Suprapubic skin (tissue), 4 donors: ENCODE measurements at regions not wholly inside any gene's neighbourhood (a gene's known extent, or its start where the extent isn't known, plus 50 kb on each side); places are given as distances from the start of the nearest gene placed in this dataset.

ENCODE experiments used
- DNase-seq, 2 donors: peaks; one replicate each; pipeline ENCODE4 v3.0.0-alpha.2; 2019; ENCODE audit warnings: low spot score in 2 of 2
- H3K27ac ChIP-seq: fragments of 200-600 bp; sonication (generic); one replicate; pipeline ENCODE4 v1.5.1; 2019
- H3K27me3 ChIP-seq: fragments of 200-600 bp; sonication (generic); one replicate; pipeline ENCODE4 v1.5.1; 2019
- H3K36me3 ChIP-seq: fragments of 200-600 bp; sonication (generic); one replicate; pipeline ENCODE4 v1.5.1; 2019
- H3K4me1 ChIP-seq: fragments of 200-600 bp; sonication (generic); one replicate; pipeline ENCODE4 v1.5.1; 2019
- H3K4me3 ChIP-seq: fragments of 200-600 bp; sonication (generic); one replicate; pipeline ENCODE4 v1.5.1; 2019; ENCODE audit warnings: mild to moderate bottlenecking
- H3K9me3 ChIP-seq: fragments of 200-600 bp; sonication (generic); one replicate; pipeline ENCODE4 v1.5.1; 2019
- CTCF ChIP-seq, 2 donors: fragments of 200-600 bp in 1 of 2; fragments of 450-650 bp in 1 of 2; sonication (generic) in 1 of 2; IDR thresholded peaks; one replicate each; pipeline ENCODE4 v1.5.1; 2016 to 2019; ENCODE audit warnings: antibody characterized with exemption in 2 of 2, mild to moderate bottlenecking in 1 of 2, moderate library complexity in 1 of 2
- EP300 ChIP-seq: sonication (generic); formaldehyde crosslinking; IDR thresholded peaks from one replicate; pipeline ENCODE4 v1.6.1; 2017; ENCODE audit warnings: antibody characterized with exemption
- POLR2A ChIP-seq, 2 donors: fragments of 450-650 bp; IDR thresholded peaks; one replicate each; pipeline ENCODE4 v1.6.1; 2017; ENCODE audit warnings: antibody characterized with exemption in 2 of 2, mild to moderate bottlenecking in 2 of 2, moderate library complexity in 2 of 2
- POLR2AphosphoS5 ChIP-seq, 3 donors: sonication (generic); formaldehyde crosslinking; IDR thresholded peaks; one replicate each; pipeline ENCODE4 v1.6.1; 2017; ENCODE audit warnings: antibody characterized with exemption in 3 of 3
- WGBS: methylation state at CpG from one replicate; pipeline ENCODE4 v1.1.5; 2018; 5-methylcytosine and 5-hydroxymethylcytosine counted together

- DNase-seq: no peak
- H3K4me3 ChIP-seq: no peak overlapping the region
- TF ChIP-seq EP300: no peak
- TF ChIP-seq POLR2AphosphoS5 (IDR thresholded peaks at IDR 0.05): no peak
- TF ChIP-seq POLR2A (IDR thresholded peaks at IDR 0.05): no peak
- no peak for TF ChIP-seq CTCF (IDR thresholded peaks at IDR 0.05)
- no peaks in the 10 kb centered on the region for H3K36me3 ChIP-seq
- no peaks in the 10 kb centered on the region for H3K27me3 ChIP-seq
- no peaks in the 10 kb centered on the region for H3K4me1 ChIP-seq
- H3K9me3 ChIP-seq: no peaks in the 10 kb centered on the region
- no peak overlapping the region for H3K27ac ChIP-seq
These were observed 238.4 kb downstream of the ZEB2 start for GRCh38 chr2:144281476-144281875.

GRCh38 chr2:144280009-144280408 lies 239.9 kb downstream of the ZEB2 start:
- H3K27ac ChIP-seq: no peak overlapping the region
- no peak for TF ChIP-seq CTCF (IDR thresholded peaks at IDR 0.05)
- TF ChIP-seq POLR2AphosphoS5 (IDR thresholded peaks at IDR 0.05): no peak
- no peak for TF ChIP-seq EP300
- TF ChIP-seq POLR2A (IDR thresholded peaks at IDR 0.05): no peak
- H3K4me3 ChIP-seq: no peak overlapping the region
- WGBS: 85% methylated on average over 2 of the region's 2 CpGs
- no peaks in the 10 kb centered on the region for H3K27me3 ChIP-seq
- no peaks in the 10 kb centered on the region for H3K4me1 ChIP-seq
- H3K36me3 ChIP-seq: no peaks in the 10 kb centered on the region
- no peaks in the 10 kb centered on the region for H3K9me3 ChIP-seq
- DNase-seq: no peak

- no peak for TF ChIP-seq POLR2A (IDR thresholded peaks at IDR 0.05)
- no peak for TF ChIP-seq EP300
- TF ChIP-seq CTCF (IDR thresholded peaks at IDR 0.05): no peak
- no peak for TF ChIP-seq POLR2AphosphoS5 (IDR thresholded peaks at IDR 0.05)
- Histone ChIP-seq H3K4me3 (no peak overlapping the region), H3K27me3 (no peaks in the 10 kb centered on the region), H3K4me1 (no peaks in the 10 kb centered on the region), H3K9me3 (no peaks in the 10 kb centered on the region), H3K36me3 (no peaks in the 10 kb centered on the region), H3K27ac (no peak overlapping the region)
- WGBS: 94% methylated on average over 3 of the region's 3 CpGs
- no peak for DNase-seq
These were observed 240.8 kb downstream of the ZEB2 start for GRCh38 chr2:144279165-144279564.

GRCh38 chr2:144277622-144278354 lies 242.1 kb downstream of the ZEB2 start:
- no peaks in the 10 kb centered on the region for H3K4me1 ChIP-seq
- H3K27me3 ChIP-seq: no peaks in the 10 kb centered on the region
- no peaks in the 10 kb centered on the region for H3K36me3 ChIP-seq
- DNase-seq: no peak
- WGBS: 88% methylated on average over 2 of the region's 2 CpGs
- H3K4me3 ChIP-seq: no peak overlapping the region
- H3K9me3 ChIP-seq: no peaks in the 10 kb centered on the region
- H3K27ac ChIP-seq: no peak overlapping the region
- TF ChIP-seq POLR2AphosphoS5 (IDR thresholded peaks at IDR 0.05) (no peak), POLR2A (IDR thresholded peaks at IDR 0.05) (no peak), CTCF (IDR thresholded peaks at IDR 0.05) (no peak)

GRCh38 chr2:144275340-144275739 lies 244.6 kb downstream of the ZEB2 start:
- no peak overlapping the region for H3K4me3 ChIP-seq

More at GRCh38 chr2:144275340-144275739, 244.6 kb downstream of the ZEB2 start:
- no peaks in the 10 kb centered on the region for H3K36me3 ChIP-seq
- no peaks in the 10 kb centered on the region for H3K9me3 ChIP-seq
- DNase-seq: no peak
- no peaks in the 10 kb centered on the region for H3K4me1 ChIP-seq
- no peak overlapping the region for H3K27ac ChIP-seq
- no peak for TF ChIP-seq POLR2AphosphoS5 (IDR thresholded peaks at IDR 0.05)
- TF ChIP-seq CTCF (IDR thresholded peaks at IDR 0.05): no peak
- TF ChIP-seq EP300: no peak
- TF ChIP-seq POLR2A (IDR thresholded peaks at IDR 0.05): no peak
- H3K27me3 ChIP-seq: no peaks in the 10 kb centered on the region
